SK-N-SH (cell line): ENCODE measurements at regions not wholly inside any gene's neighbourhood (a gene's known extent, or its start where the extent isn't known, plus 50 kb on each side); places are given as distances from the start of the nearest gene placed in this dataset.

Experiments
- CTCF ChIA-PET: fragments of 300-600, 350-600 bp; formaldehyde crosslinking; extraction: SDS; loops from one replicate; lab custom pipeline; 2021; lab: Yijun Ruan, JAX
- POLR2A ChIA-PET: fragments of 350-600 bp; sonication (Branson Sonifier 250); formaldehyde crosslinking; extraction: SDS; loops from one replicate; lab custom pipeline; 2020; ENCODE audit warnings: antibody characterized with exemption, inconsistent platforms; lab: Yijun Ruan, JAX
- DNase-seq: peaks from one replicate; pipeline ENCODE4 v3.0.0; 2012
- H2AFZ ChIP-seq: fragments of 200-600 bp; sonication (generic); 2 replicates; pipeline ENCODE4 v1.8.1; 2016; ENCODE audit warnings: antibody characterized with exemption, mild to moderate bottlenecking, low read depth
- H3F3A ChIP-seq: fragments of 200-600 bp; sonication (generic); replicated peaks from 2 replicates; pipeline ENCODE3; 2016; ENCODE audit warnings: antibody characterized with exemption, mild to moderate bottlenecking; ENCODE audit not compliant: insufficient read depth
- H3K27ac ChIP-seq, 2 experiments: fragments of 200-500 bp in 1 of 2; fragments of 200-600 bp in 1 of 2; sonication (Bioruptor generic) in 1 of 2; sonication (generic), shearing (Covaris generic) in 1 of 2; 2 replicates each; pipeline versions ENCODE4 v1.5.1 to v1.6.1; 2014 to 2016; ENCODE audit warnings: low read depth in 2 of 2, inconsistent platforms in 1 of 2, low read length in 1 of 2, mild to moderate bottlenecking in 1 of 2, mixed read lengths in 1 of 2
- H3K27me3 ChIP-seq: fragments of 200-600 bp; sonication (generic), shearing (Covaris generic); 2 replicates; pipeline ENCODE4 v1.6.1; 2016; ENCODE audit warnings: mixed run types; ENCODE audit not compliant: insufficient read depth
- H3K36me3 ChIP-seq, 2 experiments: fragments of 200-500 bp in 1 of 2; fragments of 200-600 bp in 1 of 2; sonication (Bioruptor generic) in 1 of 2; sonication (generic) in 1 of 2; replicated peaks in 1 of 2; 2 replicates each; pipeline versions ENCODE3 to v1.5.1; 2014 to 2016; ENCODE audit warnings: low read length in 1 of 2, mild to moderate bottlenecking in 1 of 2; ENCODE audit not compliant: insufficient read depth in 2 of 2, control insufficient read depth in 1 of 2
- H3K4me1 ChIP-seq, 2 experiments: fragments of 200-500 bp in 1 of 2; fragments of 200-600 bp in 1 of 2; sonication (Bioruptor generic) in 1 of 2; sonication (generic), shearing (Covaris generic) in 1 of 2; 2 replicates each; pipeline versions ENCODE4 v1.5.1 to v1.6.1; 2014 to 2016; ENCODE audit warnings: low read depth in 1 of 2, low read length in 1 of 2, mixed run types in 1 of 2; ENCODE audit not compliant: insufficient read depth in 2 of 2, control insufficient read depth in 1 of 2
- H3K4me2 ChIP-seq: fragments of 200-600 bp; sonication (generic), shearing (Covaris generic); 2 replicates; pipeline ENCODE4 v1.6.1; 2017; ENCODE audit warnings: mixed run types
- H3K4me3 ChIP-seq, 2 experiments: fragments of 200-500 bp in 1 of 2; fragments of 200-600 bp in 1 of 2; sonication (Bioruptor generic) in 1 of 2; sonication (generic), shearing (Covaris generic) in 1 of 2; 2 replicates each; pipeline versions ENCODE4 v1.5.1 to v1.8.1; 2014 to 2016; ENCODE audit warnings: low read depth in 2 of 2, inconsistent platforms in 1 of 2, low read length in 1 of 2, mild to moderate bottlenecking in 1 of 2, mixed read lengths in 1 of 2, moderate library complexity in 1 of 2
- H3K79me2 ChIP-seq: fragments of 200-600 bp; sonication (generic); 2 replicates; pipeline ENCODE4 v1.8.1; 2017; ENCODE audit warnings: mild to moderate bottlenecking; ENCODE audit not compliant: insufficient read depth
- H3K9ac ChIP-seq: fragments of 200-600 bp; sonication (generic); 2 replicates; pipeline ENCODE4 v1.6.1; 2017; ENCODE audit warnings: mixed run types
- H3K9me2 ChIP-seq: fragments of 200-600 bp; sonication (generic); 2 replicates; pipeline ENCODE4 v1.6.1; 2017; ENCODE audit warnings: mixed run types
- H3K9me3 ChIP-seq: fragments of 200-600 bp; sonication (generic); 2 replicates; pipeline ENCODE4 v1.6.1; 2017; ENCODE audit warnings: mixed run types, mild to moderate bottlenecking, moderate library complexity
- H4K20me1 ChIP-seq: fragments of 200-600 bp; sonication (generic); 2 replicates; pipeline ENCODE4 v1.6.1; 2017; ENCODE audit warnings: mild to moderate bottlenecking, mixed run types; ENCODE audit not compliant: insufficient read depth
- ELF1 ChIP-seq: IDR thresholded peaks from 2 replicates; pipeline ENCODE4 v1.4.0; 2012
- EP300 ChIP-seq, 2 experiments: IDR thresholded peaks; 2 replicates each; pipeline versions ENCODE4 v1.4.0 to v1.6.1; 2012; ENCODE audit warnings: borderline replicate concordance in 1 of 2, low read depth in 1 of 2, low read length in 1 of 2
- FOSL2 ChIP-seq: IDR thresholded peaks from 2 replicates; pipeline ENCODE4 v1.4.0; 2012; ENCODE audit warnings: low read depth, mild to moderate bottlenecking, moderate library complexity, borderline replicate concordance
- FOXJ3 ChIP-seq: sonication (generic); formaldehyde crosslinking; IDR thresholded peaks from 2 replicates; pipeline ENCODE4 v1.5.1; 2020; ENCODE audit warnings: mild to moderate bottlenecking, missing genetic modification reagents
- FOXM1 ChIP-seq: IDR thresholded peaks from 2 replicates; pipeline ENCODE4 v1.4.0; 2012; ENCODE audit warnings: low read depth, mild to moderate bottlenecking
- JUND ChIP-seq: IDR thresholded peaks from 2 replicates; pipeline ENCODE4 v1.4.0; 2012
- MEF2A ChIP-seq: IDR thresholded peaks from 2 replicates; pipeline ENCODE4 v1.4.0; 2012; ENCODE audit warnings: low read depth, borderline replicate concordance
- RAD21 ChIP-seq: IDR thresholded peaks from 2 replicates; pipeline ENCODE4 v1.6.1; 2012; ENCODE audit warnings: mild to moderate bottlenecking, low read length
- RCOR1 ChIP-seq: fragments of 150-350 bp; IDR thresholded peaks from 2 replicates; pipeline ENCODE4 v1.6.1; 2017; ENCODE audit warnings: antibody characterized with exemption, low read length
- REST ChIP-seq: IDR thresholded peaks from 2 replicates; pipeline ENCODE4 v1.6.1; 2012; ENCODE audit warnings: mild to moderate bottlenecking, low read depth, low read length, moderate library complexity
- RXRA ChIP-seq: IDR thresholded peaks from 2 replicates; pipeline ENCODE4 v1.4.0; 2012; ENCODE audit warnings: low read depth, mild to moderate bottlenecking, borderline replicate concordance
- SMC3 ChIP-seq: IDR thresholded peaks from 2 replicates; pipeline ENCODE4 v1.6.1; 2012; ENCODE audit warnings: low read depth, low read length, improper control_type of control experiment
- TEAD4 ChIP-seq: IDR thresholded peaks from 2 replicates; pipeline ENCODE4 v1.4.0; 2012; ENCODE audit warnings: mild to moderate bottlenecking, borderline replicate concordance; ENCODE audit not compliant: insufficient read depth
- USF1 ChIP-seq: IDR thresholded peaks from 2 replicates; pipeline ENCODE4 v1.4.0; 2012; ENCODE audit warnings: low read depth, borderline replicate concordance
- USF2 ChIP-seq: fragments of 150-350 bp; IDR thresholded peaks from 2 replicates; pipeline ENCODE4 v1.6.1; 2017; ENCODE audit warnings: antibody characterized with exemption, low read length, low read depth, borderline replicate concordance
- WGBS: methylation state at CpG from one replicate; pipeline ENCODE4 v1.1.6; 2017; ENCODE audit warnings: low lambda C conversion rate; 5-methylcytosine and 5-hydroxymethylcytosine counted together

GRCh38 chrX:861921-862320 is 231.3 kb downstream of the SHOX start (continued):
- TF ChIP-seq FOSL2 (no peak), EP300 (IDR thresholded peaks at IDR 0.05; ENCODE audit: borderline replicate concordance in 1 of 2, low read depth in 1 of 2, low read length in 1 of 2) (no peak), REST (no peak), USF1 (no peak), ELF1 (no peak), SMC3 (no peak)

GRCh38 chrX:861340-861890 is 230.8 kb downstream of the SHOX start:
- CTCF ChIA-PET: no interaction called here
- H2AFZ ChIP-seq: no peak overlapping the region
- no peaks in the 10 kb centered on the region for H4K20me1 ChIP-seq
- H3K9me3 ChIP-seq: no peaks in the 10 kb centered on the region
- no peak overlapping the region for H3K9ac ChIP-seq
- H3F3A ChIP-seq: no peaks in the 10 kb centered on the region
- no peaks in the 10 kb centered on the region for H3K4me1 ChIP-seq
- H3K4me2 ChIP-seq: no peak overlapping the region
- H3K27ac ChIP-seq: no peak overlapping the region
- POLR2A ChIA-PET: no interaction called here
- H3K27me3 ChIP-seq: no peaks in the 10 kb centered on the region
- H3K79me2 ChIP-seq: no peaks in the 10 kb centered on the region
- WGBS: 10% methylated on average over 10 of the region's 14 CpGs
- no peaks in the 10 kb centered on the region for H3K9me2 ChIP-seq
- H3K36me3 ChIP-seq: no peaks in the 10 kb centered on the region
- no peak for TF ChIP-seq RXRA
- TF ChIP-seq RAD21: no peak
- no peak for TF ChIP-seq SMC3
- no peak for TF ChIP-seq FOXJ3 (CRISPR knock-in tag)
- no peak for TF ChIP-seq MEF2A
- no peak overlapping the region for H3K4me3 ChIP-seq
- DNase-seq: no peak

GRCh38 chrX:859329-859728 is 228.7 kb downstream of the SHOX start:
- no peak overlapping the region for H3K9ac ChIP-seq
- no peaks in the 10 kb centered on the region for H3K9me3 ChIP-seq
- H3K4me1 ChIP-seq: no peaks in the 10 kb centered on the region
- ChIA-PET CTCF (no interaction called here), POLR2A (no interaction called here)
- WGBS: 3% methylated on average over 1 of the region's 1 CpG
- no peaks in the 10 kb centered on the region for H3K27me3 ChIP-seq
- H3K4me2 ChIP-seq: no peak overlapping the region
- no peaks in the 10 kb centered on the region for H3K36me3 ChIP-seq
- H4K20me1 ChIP-seq: no peaks in the 10 kb centered on the region
- no peak for DNase-seq
- H2AFZ ChIP-seq: no peak overlapping the region
- H3K9me2 ChIP-seq: no peaks in the 10 kb centered on the region
- H3K27ac ChIP-seq: no peak overlapping the region
- no peaks in the 10 kb centered on the region for H3F3A ChIP-seq
- TF ChIP-seq FOXM1 (no peak), USF2 (no peak), RCOR1 (no peak), ELF1 (no peak), EP300 (IDR thresholded peaks at IDR 0.05; ENCODE audit: borderline replicate concordance in 1 of 2, low read depth in 1 of 2, low read length in 1 of 2) (no peak), TEAD4 (no peak), JUND (no peak)
- no peak overlapping the region for H3K4me3 ChIP-seq
- no peaks in the 10 kb centered on the region for H3K79me2 ChIP-seq
